H9 (cell line): ENCODE measurements at regions not wholly inside any gene's neighbourhood (a gene's known extent, or its start where the extent isn't known, plus 50 kb on each side); places are given as distances from the start of the nearest gene placed in this dataset.

Source experiments
- DNase-seq: peaks from one replicate; pipeline ENCODE4 v3.0.0-alpha.2; 2017
- H2AFZ ChIP-seq: one replicate; pipeline ENCODE4 v1.6.1; 2013; ENCODE audit warnings: mild to moderate bottlenecking, low read length, control low read depth, moderate library complexity
- H2AK5ac ChIP-seq: 2 replicates; pipeline ENCODE4 v1.6.1; 2013; ENCODE audit warnings: low read length, control low read depth, mixed read lengths; ENCODE audit not compliant: insufficient read length
- H2BK120ac ChIP-seq: one replicate; pipeline ENCODE4 v1.6.1; 2013; ENCODE audit warnings: low read depth, mild to moderate bottlenecking, low read length, control low read depth, inconsistent platforms; ENCODE audit not compliant: poor library complexity, severe bottlenecking
- H2BK12ac ChIP-seq: 2 replicates; pipeline ENCODE4 v1.6.1; 2013; ENCODE audit warnings: low read length, control low read depth, mixed read lengths, low read depth; ENCODE audit not compliant: insufficient read length
- H2BK15ac ChIP-seq: 2 replicates; pipeline ENCODE4 v1.6.1; 2013; ENCODE audit warnings: low read depth, low read length, control low read depth
- H2BK20ac ChIP-seq: one replicate; pipeline ENCODE4 v1.6.1; 2013; ENCODE audit warnings: low read depth, mild to moderate bottlenecking, low read length, control low read depth, inconsistent platforms; ENCODE audit not compliant: poor library complexity, severe bottlenecking
- H2BK5ac ChIP-seq: 2 replicates; pipeline ENCODE4 v1.6.1; 2013; ENCODE audit warnings: low read length, control low read depth, mixed read lengths; ENCODE audit not compliant: insufficient read length
- H3K14ac ChIP-seq: 2 replicates; pipeline ENCODE4 v1.6.1; 2013; ENCODE audit warnings: low read length, control low read depth; ENCODE audit not compliant: insufficient read depth
- H3K18ac ChIP-seq: 2 replicates; pipeline ENCODE4 v1.6.1; 2013; ENCODE audit warnings: low read depth, mild to moderate bottlenecking, mixed read lengths, low read length, control low read depth; ENCODE audit not compliant: insufficient read length
- H3K23ac ChIP-seq: 2 replicates; pipeline ENCODE4 v1.6.1; 2013; ENCODE audit warnings: low read length, control low read depth, mixed read lengths, low read depth; ENCODE audit not compliant: insufficient read length
- H3K23me2 ChIP-seq: 2 replicates; pipeline ENCODE4 v1.6.1; 2013; ENCODE audit warnings: low read depth, mild to moderate bottlenecking, mixed read lengths, low read length, control low read depth; ENCODE audit not compliant: insufficient read length, poor library complexity, severe bottlenecking
- H3K27ac ChIP-seq: 2 replicates; pipeline ENCODE4 v1.5.1; 2013; ENCODE audit warnings: low read length, control low read depth, mixed read lengths, low read depth; ENCODE audit not compliant: insufficient read length
- H3K27me3 ChIP-seq: 2 replicates; pipeline ENCODE4 v1.6.1; 2013; ENCODE audit warnings: low read length, control low read depth, inconsistent platforms; ENCODE audit not compliant: insufficient read depth
- H3K4ac ChIP-seq: 2 replicates; pipeline ENCODE4 v1.6.1; 2013; ENCODE audit warnings: low read depth, mild to moderate bottlenecking, control low read depth, inconsistent platforms, low read length, moderate library complexity
- H3K4me1 ChIP-seq: 2 replicates; pipeline ENCODE4 v1.6.1; 2013; ENCODE audit warnings: low read length, control low read depth, inconsistent platforms; ENCODE audit not compliant: insufficient read depth
- H3K4me2 ChIP-seq: 2 replicates; pipeline ENCODE4 v1.6.1; 2013; ENCODE audit warnings: low read length, control low read depth, mixed read lengths; ENCODE audit not compliant: insufficient read length, insufficient read depth
- H3K56ac ChIP-seq: 2 replicates; pipeline ENCODE4 v1.6.1; 2013; ENCODE audit warnings: low read depth, mild to moderate bottlenecking, mixed read lengths, low read length, control low read depth; ENCODE audit not compliant: insufficient read length
- H3K79me1 ChIP-seq: 2 replicates; pipeline ENCODE4 v1.6.1; 2013; ENCODE audit warnings: low read depth, mild to moderate bottlenecking, moderate library complexity, low read length, control low read depth, inconsistent platforms; ENCODE audit not compliant: insufficient read depth, poor library complexity, severe bottlenecking
- H3K79me2 ChIP-seq: 2 replicates; pipeline ENCODE4 v1.6.1; 2013; ENCODE audit warnings: low read length, control low read depth, inconsistent platforms; ENCODE audit not compliant: insufficient read depth
- H3K9ac ChIP-seq: 2 replicates; pipeline ENCODE4 v1.6.1; 2013; ENCODE audit warnings: low read length, control low read depth, mixed read lengths; ENCODE audit not compliant: insufficient read length; ENCODE audit errors: extremely low read depth
- H3K9me3 ChIP-seq: one replicate; pipeline ENCODE4 v1.6.1; 2013; ENCODE audit warnings: low read depth, low read length, inconsistent platforms; ENCODE audit not compliant: control insufficient read depth
- H3T11ph ChIP-seq: one replicate; pipeline ENCODE4 v1.6.1; 2013; ENCODE audit warnings: mild to moderate bottlenecking, low read length, control low read depth, inconsistent platforms
- H4K20me1 ChIP-seq: one replicate; pipeline ENCODE4 v1.6.1; 2013; ENCODE audit not compliant: control insufficient read depth, insufficient read length, insufficient read depth
- H4K5ac ChIP-seq: 2 replicates; pipeline ENCODE4 v1.6.1; 2013; ENCODE audit warnings: low read depth, mild to moderate bottlenecking, mixed read lengths, low read length, control low read depth; ENCODE audit not compliant: insufficient read length
- H4K8ac ChIP-seq: replicated peaks from 2 replicates; pipeline ENCODE4 v1.6.1; 2013; ENCODE audit warnings: low read length, control low read depth, mixed read lengths, low read depth; ENCODE audit not compliant: insufficient read length
- H4K91ac ChIP-seq: 2 replicates; pipeline ENCODE4 v1.6.1; 2013; ENCODE audit warnings: low read depth, mild to moderate bottlenecking, moderate library complexity, mixed read lengths, low read length, control low read depth; ENCODE audit not compliant: insufficient read length
- H3K27ac Mint-ChIP-seq, 3 experiments: 2 replicates in 2 of 3; 3 replicates in 1 of 3; pipeline ENCODE4 v1.8.0; 2020 to 2021; ENCODE audit warnings: mixed read lengths in 3 of 3, mild to moderate bottlenecking in 1 of 3, moderate library complexity in 1 of 3
- H3K27me3 Mint-ChIP-seq: 2 replicates; pipeline ENCODE4 v1.8.0; 2021; ENCODE audit warnings: low read depth, mild to moderate bottlenecking, moderate library complexity, mixed read lengths
- H3K36me3 Mint-ChIP-seq, 3 experiments: 2 replicates in 2 of 3; 3 replicates in 1 of 3; pipeline ENCODE4 v1.8.0; 2020 to 2021; ENCODE audit warnings: low read depth in 3 of 3, mixed read lengths in 3 of 3; ENCODE audit not compliant: insufficient read depth in 1 of 3
- H3K4me1 Mint-ChIP-seq, 2 experiments: 2 replicates each; pipeline ENCODE4 v1.8.0; 2020; ENCODE audit warnings: mixed read lengths in 2 of 2
- H3K4me3 Mint-ChIP-seq, 2 experiments: 2 replicates in 1 of 2; 3 replicates in 1 of 2; pipeline ENCODE4 v1.8.0; 2020 to 2021; ENCODE audit warnings: mild to moderate bottlenecking in 2 of 2, mixed read lengths in 2 of 2, moderate library complexity in 1 of 2
- H3K9me3 Mint-ChIP-seq, 2 experiments: 2 replicates in 1 of 2; 3 replicates in 1 of 2; pipeline ENCODE4 v1.8.0; 2020; ENCODE audit warnings: mild to moderate bottlenecking in 2 of 2, mixed read lengths in 2 of 2, moderate library complexity in 1 of 2
- CTCF ChIP-seq: fragments of 200-600 bp; sonication (generic); conservative IDR thresholded peaks from 3 replicates; pipeline ENCODE4 v1.8.0; 2021; ENCODE audit warnings: antibody characterized with exemption, mild to moderate bottlenecking
- WGBS: extraction: QIAGEN DNeasy Blood & Tissue Kit; methylation state at CpG from one replicate; pipeline ENCODE4 v1.1.7; 2013; ENCODE audit warnings: missing lambda C conversion rate, low lambda C conversion rate, mixed read lengths; ENCODE audit not compliant: insufficient read length; ENCODE audit errors: extremely low coverage; 5-methylcytosine and 5-hydroxymethylcytosine counted together

DNA sequence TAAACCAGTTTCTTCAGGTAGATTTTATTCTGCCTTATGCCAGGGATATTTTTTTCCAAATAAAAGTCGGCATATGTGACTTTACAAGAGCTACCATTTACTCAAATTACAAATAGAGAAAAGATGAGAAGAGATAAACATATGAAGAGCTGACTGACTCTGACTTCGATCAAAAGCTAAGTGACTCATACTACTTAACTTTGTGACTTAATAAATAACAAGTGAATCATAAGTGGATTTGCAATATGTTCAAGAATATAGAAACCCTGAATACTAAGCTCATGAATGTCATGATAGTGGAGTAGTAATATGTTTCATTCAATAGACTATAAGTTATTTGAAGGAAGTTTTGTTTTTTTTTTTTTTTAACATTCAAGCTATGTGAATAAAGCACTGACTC, 130.5 kb upstream of the ANO3 start:
- no peaks in the 10 kb centered on the region for H3K9me3 Mint-ChIP-seq
- H3K14ac ChIP-seq, result no peak overlapping the region
- no peak overlapping the region for H3K27ac ChIP-seq
- H3K27me3 ChIP-seq, result no peaks in the 10 kb centered on the region
- no peak overlapping the region for H2BK5ac ChIP-seq
- no peak for TF ChIP-seq CTCF
- no peak overlapping the region for H4K91ac ChIP-seq
- H2BK12ac ChIP-seq, result no peak overlapping the region
- H3K18ac ChIP-seq, result no peak overlapping the region
- H3K4ac ChIP-seq, result no peak overlapping the region
- no peak overlapping the region for H2BK120ac ChIP-seq
- no peaks in the 10 kb centered on the region for H3K4me1 Mint-ChIP-seq
- H3K9ac ChIP-seq, result no peak overlapping the region
- no peak overlapping the region for H3T11ph ChIP-seq
- no peaks in the 10 kb centered on the region for H3K36me3 Mint-ChIP-seq
- no peak overlapping the region for H3K4me3 Mint-ChIP-seq
- no peaks in the 10 kb centered on the region for H4K20me1 ChIP-seq
- DNase-seq, result no peak
- H3K23ac ChIP-seq, result no peak overlapping the region
- no peaks in the 10 kb centered on the region for H3K23me2 ChIP-seq
- no peak overlapping the region for H2BK15ac ChIP-seq
- no peaks in the 10 kb centered on the region for H3K79me1 ChIP-seq
- no peaks in the 10 kb centered on the region for H3K79me2 ChIP-seq
- H2AK5ac ChIP-seq, result no peak overlapping the region
- H2BK20ac ChIP-seq, result no peak overlapping the region
- H3K4me1 ChIP-seq, result no peaks in the 10 kb centered on the region
- WGBS, result no CpG with 5 or more reads among the region's 2 CpGs
- no peak overlapping the region for H4K5ac ChIP-seq
- H3K4me2 ChIP-seq, result no peak overlapping the region
- no peak overlapping the region for H3K56ac ChIP-seq
- no peak overlapping the region for H2AFZ ChIP-seq
- no peaks in the 10 kb centered on the region for H3K27me3 Mint-ChIP-seq
- no peak overlapping the region for H4K8ac ChIP-seq
- no peaks in the 10 kb centered on the region for H3K9me3 ChIP-seq
- H3K27ac Mint-ChIP-seq, result no peak overlapping the region
